HG03097 (cell line): ENCODE measurements at regions not wholly inside any gene's neighbourhood (a gene's known extent, or its start where the extent isn't known, plus 50 kb on each side); places are given as distances from the start of the nearest gene placed in this dataset.

Experiments used
- ATAC-seq: cut with Tn5 transposase; IDR thresholded peaks from one replicate; pipeline ENCODE4 v1.9.1; 2021; ENCODE audit not compliant: unreplicated experiment, low FRiP score

- no peak for ATAC-seq
These were observed 407.3 kb downstream of the TMEM135 start for GRCh38 chr11:87444993-87445392.

DNA sequence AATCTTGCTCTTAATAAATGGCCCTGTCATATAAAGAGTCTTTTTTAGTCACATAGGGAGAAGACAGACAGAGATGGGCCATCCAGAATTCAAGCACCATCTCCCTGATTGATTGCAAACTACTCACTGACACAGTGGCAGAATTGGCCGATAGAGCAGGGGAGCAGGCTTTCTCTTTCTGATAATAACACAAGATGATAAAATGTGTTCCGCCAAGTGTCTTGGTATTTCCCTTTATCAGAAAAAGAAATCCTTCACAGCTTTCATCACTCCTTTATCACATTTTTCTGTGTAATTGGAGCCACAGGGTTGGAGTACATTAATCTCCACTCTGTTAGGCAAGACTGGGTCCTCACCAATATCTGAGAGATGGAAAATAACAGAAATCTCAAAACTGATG lies 406.0 kb downstream of the TMEM135 start:
- no peak for ATAC-seq

DNA sequence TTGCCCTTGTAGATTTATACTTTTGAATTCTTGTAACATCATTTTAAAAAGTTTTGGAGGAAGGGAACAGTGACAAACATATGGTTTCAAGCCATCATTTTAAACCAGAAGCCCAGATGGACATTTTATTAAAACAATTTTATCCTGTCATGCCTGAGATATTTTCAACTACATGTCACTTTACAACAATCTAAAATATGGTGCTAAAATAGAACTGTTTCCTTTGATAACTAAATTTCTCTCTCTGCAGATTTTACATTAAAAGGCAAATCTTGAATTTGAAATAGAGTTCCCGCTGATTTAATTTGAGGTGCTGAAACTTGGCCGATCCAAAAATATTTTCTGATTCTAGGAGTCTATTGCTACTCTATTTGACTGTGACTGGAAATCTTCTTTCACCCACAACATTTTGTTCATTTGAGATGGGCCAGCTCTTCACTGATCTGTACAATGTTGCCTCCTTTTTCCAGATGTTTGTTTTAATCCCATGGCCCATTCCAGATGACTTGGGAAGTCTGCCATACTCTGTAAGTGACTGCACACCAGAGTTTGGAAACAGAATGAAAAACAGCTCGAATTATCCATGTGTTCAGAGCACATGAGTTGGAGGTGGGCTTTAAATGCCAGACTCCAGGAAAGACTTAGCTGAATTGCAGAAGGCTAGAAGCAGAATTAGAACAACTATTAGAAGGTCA lies 402.5 kb downstream of the TMEM135 start:
- ATAC-seq = no peak

DNA sequence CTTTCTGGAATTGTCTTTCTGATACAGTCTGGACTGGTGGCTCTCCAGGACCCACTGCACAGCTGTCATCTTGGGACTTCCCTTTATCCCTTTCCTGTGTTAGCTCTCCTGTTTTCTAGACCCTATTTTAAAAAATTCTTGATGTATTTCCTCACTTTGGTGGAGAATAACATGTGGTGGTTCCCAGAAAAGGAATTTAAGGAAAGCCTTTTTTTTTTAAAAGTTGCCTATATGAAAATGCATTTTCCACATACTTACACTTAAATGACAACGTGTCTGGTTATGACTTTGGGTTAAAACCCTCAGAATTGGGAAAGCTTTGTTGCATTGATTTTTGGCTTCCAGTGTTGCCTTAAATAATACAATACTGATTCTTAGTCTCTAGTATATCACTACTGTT lies 400.7 kb downstream of the TMEM135 start:
- ATAC-seq = no peak

GRCh38 chr11:87437844-87438223 lies 400.1 kb downstream of the TMEM135 start:
- ATAC-seq = no peak

DNA sequence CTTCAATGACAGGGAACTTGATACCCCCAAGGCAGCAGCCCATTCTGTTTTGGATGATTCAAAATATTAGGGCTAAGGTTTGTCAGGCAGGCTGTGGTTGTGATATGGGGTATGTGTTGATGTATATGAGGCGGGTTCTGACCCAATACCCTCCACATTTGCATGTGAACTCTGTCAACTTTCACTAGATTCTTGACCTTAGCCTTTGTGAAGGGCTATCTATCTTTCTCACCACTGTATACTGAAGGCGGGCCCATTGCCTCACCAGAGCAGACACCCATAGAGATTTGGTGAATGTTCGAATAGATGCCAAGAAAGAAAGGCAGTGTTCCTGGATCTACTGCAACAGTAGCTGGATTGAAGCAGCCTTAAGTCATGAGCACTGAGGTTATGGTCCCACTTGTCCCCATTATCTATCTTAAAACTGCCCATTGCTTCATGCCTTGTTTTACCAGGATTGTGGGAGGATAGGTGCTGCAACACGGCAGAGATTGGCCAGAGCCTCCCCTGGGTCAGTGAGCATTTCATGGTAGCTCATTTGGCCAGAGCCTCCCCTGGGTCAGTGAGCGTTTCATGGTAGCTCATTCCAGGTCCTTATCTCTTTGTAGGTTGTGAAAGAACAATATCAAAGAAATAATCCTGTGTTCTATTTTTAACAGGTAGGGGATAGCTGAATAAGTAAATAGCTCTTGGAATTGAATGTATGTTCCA lies 399.6 kb downstream of the TMEM135 start:
- ATAC-seq = no peak

DNA sequence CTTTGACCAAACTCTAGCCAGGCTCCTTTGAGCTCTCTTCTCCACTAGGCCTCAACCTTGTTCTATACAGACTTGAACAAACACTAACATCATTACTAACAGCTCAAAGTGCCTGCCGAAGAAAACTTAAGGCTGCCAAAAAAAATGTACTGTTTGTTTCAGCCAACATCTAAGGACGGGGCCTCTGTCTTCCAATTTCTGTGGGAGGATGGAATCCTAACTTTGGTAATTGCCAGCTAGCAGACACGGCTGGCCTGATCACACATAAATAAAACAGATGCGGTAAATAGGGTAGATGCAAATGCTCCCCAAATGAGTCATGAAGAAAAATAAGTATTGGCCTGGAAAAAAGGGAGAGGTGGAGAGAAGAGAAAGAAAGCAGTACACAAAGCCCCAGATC lies 394.3 kb downstream of the TMEM135 start:
- ATAC-seq = no peak

DNA sequence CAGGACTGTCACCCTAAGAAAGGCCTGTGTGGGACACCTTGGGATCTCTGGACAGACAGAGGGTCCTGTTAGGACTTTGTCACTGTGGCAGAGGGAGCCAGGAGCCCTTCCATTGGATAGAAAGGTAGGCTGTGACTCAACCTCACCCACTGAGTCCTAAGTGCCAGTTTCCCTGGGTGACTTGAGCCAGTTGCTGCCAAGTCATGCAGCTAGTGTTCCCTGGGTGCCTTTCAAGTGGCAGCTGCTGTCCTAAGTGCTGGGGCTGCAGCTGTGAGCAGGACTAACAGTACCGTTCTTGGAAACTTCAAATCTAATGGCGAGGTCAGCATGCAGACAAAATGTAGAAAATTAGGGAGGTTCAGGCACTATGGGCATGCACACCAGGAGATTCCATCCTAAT lies 393.7 kb downstream of the TMEM135 start:
- ATAC-seq = no peak

DNA sequence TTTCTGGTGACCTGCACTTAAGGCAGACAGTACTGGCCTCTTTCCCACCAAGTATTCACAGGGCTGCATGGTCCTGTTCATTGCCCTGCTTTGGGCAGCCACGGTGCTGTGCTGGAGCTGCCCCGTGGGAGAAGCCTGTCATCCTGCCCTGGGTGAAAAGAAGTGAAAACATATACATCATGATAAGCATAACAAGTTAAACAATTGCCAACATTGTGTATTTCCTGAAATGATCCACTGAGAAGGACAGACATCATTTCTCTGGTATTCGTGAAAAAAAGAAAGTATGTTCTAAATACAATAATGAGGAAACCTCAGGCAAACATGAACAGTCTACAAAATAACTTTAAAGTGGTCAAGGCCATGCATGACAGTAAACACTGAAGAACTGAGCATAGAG lies 393.1 kb downstream of the TMEM135 start:
- no peak for ATAC-seq

GRCh38 chr11:87429996-87430395 lies 392.3 kb downstream of the TMEM135 start:
- no peak for ATAC-seq

GRCh38 chr11:87428266-87428665 lies 390.5 kb downstream of the TMEM135 start:
- no peak for ATAC-seq

- no peak for ATAC-seq
These were observed 388.2 kb downstream of the TMEM135 start for GRCh38 chr11:87425943-87426342.

- no peak for ATAC-seq
These were observed 387.7 kb downstream of the TMEM135 start for GRCh38 chr11:87425391-87425790.

DNA sequence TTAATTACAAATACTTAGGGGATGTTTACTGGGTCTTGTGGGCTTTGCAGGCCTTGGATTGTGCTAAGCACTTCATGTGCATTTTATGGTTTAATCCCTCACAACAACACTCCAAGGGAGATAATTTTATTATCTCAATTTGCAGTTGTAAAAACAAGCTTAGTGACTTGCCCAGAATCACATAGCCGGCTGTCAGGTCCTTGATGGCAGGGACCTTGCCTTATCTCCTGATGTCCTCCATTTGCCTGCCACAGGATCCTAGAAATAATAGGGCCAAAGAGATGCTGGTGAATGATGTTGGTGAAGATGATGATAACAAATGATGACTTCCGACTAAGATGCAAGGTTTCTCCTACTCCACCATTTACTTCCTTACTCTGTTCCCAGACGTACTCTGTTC lies 385.4 kb downstream of the TMEM135 start:
- no peak for ATAC-seq

GRCh38 chr11:87422566-87422965 lies 384.8 kb downstream of the TMEM135 start:
- no peak for ATAC-seq

DNA sequence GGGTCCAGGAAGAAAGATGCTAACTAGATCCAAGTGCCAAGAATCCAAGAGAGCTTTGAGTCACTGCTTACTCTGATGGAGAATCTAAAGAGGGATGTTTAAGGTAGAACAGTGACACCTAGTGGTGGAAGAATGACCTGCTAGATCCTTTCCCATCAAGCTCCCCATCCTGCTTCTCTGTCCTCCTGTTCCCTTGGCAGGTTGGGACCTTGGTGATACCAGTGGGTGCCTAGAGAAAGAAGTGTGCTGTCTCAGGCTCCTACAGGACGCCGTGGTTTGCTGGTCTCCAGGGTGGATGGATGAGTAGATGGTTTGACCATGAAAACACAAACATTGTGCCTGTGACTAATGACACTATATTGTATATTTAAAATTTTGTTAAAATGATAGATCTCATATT lies 383.7 kb downstream of the TMEM135 start:
- ATAC-seq = peak; percentile 83

GRCh38 chr11:87417951-87418350 lies 380.2 kb downstream of the TMEM135 start:
- ATAC-seq = no peak

- ATAC-seq = no peak
These were observed 368.1 kb downstream of the TMEM135 start for GRCh38 chr11:87405843-87406242.

GRCh38 chr11:87405356-87405755 lies 367.6 kb downstream of the TMEM135 start:
- no peak for ATAC-seq

DNA sequence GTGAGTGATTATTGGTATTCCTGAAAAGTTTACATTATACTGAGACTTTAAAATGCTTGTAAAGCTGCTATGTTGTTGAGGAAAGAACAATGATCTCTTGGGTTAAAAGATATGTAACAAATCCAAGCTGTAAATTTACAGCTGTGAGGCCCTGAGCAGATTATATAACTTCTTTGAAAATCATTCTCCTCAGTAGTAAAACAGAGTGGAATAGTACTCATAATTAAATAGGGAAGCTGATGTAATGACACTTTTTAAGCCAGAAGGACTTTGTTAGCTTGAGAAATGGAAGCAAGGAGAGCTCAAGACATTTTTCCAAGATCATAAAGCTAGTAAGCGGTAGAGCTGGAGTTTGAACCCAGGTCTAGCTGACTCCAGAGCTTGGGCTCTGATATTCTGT lies 363.9 kb downstream of the TMEM135 start:
- no peak for ATAC-seq

- ATAC-seq = no peak
These were observed 361.6 kb downstream of the TMEM135 start for GRCh38 chr11:87399341-87399740.

GRCh38 chr11:87398931-87399330 lies 361.2 kb downstream of the TMEM135 start:
- no peak for ATAC-seq
